GM12874 (cell line): ENCODE measurements at regions not wholly inside any gene's neighbourhood (a gene's known extent, or its start where the extent isn't known, plus 50 kb on each side); places are given as distances from the start of the nearest gene placed in this dataset.

Experiments
- TF ChIP-seq, protein P1 (sequence below): IDR thresholded peaks from 2 replicates; pipeline ENCODE4 v1.5.1; 2011; ENCODE audit warnings: low read depth, mild to moderate bottlenecking, control low read depth, low read length, moderate library complexity; ENCODE audit not compliant: insufficient read depth

DNA sequence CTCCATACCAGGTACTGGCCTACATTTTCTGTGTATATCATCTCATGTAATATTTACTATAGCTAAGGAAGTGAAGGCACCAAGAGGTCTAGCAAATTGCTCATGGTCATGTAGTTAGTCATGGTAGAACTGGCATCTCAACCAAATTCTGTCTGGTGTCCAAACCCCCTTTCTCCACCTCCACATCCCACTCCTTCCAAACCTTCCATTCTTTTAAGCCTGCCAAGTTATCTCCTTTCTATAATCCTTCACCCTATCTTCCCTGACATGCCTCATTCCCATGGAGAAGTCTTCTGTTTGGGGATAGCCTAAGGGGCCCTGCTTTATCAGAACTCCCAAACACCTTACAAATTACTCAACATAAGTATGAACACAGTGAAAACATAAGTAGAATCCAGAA is 196.2 kb upstream of the HMGA2 start:
- TF ChIP-seq, protein P1, sequence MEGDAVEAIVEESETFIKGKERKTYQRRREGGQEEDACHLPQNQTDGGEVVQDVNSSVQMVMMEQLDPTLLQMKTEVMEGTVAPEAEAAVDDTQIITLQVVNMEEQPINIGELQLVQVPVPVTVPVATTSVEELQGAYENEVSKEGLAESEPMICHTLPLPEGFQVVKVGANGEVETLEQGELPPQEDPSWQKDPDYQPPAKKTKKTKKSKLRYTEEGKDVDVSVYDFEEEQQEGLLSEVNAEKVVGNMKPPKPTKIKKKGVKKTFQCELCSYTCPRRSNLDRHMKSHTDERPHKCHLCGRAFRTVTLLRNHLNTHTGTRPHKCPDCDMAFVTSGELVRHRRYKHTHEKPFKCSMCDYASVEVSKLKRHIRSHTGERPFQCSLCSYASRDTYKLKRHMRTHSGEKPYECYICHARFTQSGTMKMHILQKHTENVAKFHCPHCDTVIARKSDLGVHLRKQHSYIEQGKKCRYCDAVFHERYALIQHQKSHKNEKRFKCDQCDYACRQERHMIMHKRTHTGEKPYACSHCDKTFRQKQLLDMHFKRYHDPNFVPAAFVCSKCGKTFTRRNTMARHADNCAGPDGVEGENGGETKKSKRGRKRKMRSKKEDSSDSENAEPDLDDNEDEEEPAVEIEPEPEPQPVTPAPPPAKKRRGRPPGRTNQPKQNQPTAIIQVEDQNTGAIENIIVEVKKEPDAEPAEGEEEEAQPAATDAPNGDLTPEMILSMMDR: no peak

DNA sequence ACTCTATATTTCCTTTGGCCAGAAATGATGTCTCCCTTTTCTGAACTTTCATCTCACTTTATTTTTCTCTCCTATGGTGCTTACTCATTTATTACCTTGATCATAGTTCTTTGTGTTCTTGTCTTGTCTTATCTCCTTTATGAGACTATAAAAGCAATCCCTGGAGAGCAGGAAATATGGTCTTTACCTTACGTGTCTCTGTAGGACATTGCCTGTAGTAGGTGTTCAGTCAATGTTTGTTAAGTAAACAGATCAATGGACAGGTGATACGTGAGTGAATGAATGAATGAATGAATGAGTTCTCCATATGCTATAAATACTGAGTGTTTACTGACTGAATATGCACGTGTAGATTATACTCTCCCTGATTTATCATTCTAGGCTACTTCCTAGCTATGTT is 193.7 kb upstream of the HMGA2 start:
- TF ChIP-seq, protein P1: no peak

DNA sequence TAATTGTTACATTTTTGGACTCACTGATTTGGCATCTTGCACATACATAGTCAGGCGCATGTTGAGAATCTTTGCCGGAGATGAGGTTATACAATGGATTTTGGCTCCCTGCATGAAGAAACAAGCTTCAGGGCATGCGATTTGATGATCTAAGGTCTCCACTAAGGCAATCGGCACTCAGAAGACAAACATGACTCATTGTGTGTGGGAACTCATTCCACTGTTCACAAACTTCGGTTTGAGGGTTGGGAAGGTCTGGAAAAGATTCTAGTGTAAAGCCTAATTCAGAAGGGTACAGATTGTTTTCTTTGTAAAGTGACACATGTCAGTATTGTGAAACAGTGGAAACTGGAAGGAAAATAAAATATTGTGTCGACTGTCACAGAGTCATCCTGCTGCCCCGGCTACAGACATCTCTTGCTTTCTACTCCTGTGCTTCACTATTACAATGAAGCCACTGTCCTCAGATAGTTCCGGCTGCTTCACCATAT is 192.6 kb upstream of the HMGA2 start:
- TF ChIP-seq, protein P1: no peak

DNA sequence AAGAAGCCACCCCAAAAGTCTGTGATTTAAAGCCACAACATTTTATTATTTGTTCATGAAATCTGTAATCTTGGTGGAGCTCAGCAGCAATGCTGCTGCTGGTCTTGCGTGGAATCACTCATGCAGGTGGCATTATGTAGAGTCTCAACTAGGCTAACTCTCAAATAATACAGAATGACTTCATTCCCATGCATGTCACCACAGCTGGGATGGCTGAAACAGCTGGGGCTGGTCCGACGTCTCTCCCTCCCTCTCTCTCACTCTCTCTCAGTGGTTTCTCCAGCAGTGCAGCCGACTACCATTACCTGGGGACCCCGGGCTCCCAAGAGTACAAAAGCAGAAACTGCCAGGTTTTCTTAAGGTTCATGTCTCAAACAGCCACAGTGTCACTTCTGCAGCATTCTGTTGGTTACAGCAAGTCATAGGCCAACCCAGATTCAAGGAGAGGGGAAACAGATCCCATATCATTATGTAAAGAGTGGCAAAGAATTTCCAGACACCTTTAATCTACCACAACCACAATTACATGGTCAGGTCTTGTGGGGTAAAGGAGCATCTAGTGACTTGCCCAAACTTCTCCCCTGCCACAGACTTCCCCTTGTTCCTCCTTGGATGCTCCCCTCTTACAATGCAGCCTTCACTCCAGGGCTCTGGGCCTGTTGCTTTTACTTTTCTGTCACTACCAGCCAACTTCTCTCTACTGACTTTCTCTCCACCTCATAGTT is 192.0 kb upstream of the HMGA2 start:
- TF ChIP-seq, protein P1: no peak

DNA sequence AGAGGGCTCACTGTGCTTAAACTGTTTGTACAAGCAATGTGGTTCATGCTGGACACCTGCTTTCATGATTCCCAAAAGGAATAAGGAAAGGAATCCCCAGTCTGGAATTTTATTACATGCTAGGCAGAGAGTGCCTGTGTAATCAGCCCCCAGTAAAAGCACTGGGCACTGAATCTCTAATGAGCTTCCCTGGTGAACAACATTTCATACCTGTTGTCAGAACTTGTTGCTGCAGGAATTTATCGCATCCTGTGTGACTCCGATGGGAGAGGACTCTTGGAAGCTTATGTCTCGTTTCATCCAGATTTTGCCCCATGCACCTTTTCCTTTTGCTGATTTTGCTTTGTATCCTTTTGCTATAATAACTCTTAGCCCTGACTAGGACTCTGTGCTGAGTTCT is 190.2 kb upstream of the HMGA2 start:
- TF ChIP-seq, protein P1: no peak

DNA sequence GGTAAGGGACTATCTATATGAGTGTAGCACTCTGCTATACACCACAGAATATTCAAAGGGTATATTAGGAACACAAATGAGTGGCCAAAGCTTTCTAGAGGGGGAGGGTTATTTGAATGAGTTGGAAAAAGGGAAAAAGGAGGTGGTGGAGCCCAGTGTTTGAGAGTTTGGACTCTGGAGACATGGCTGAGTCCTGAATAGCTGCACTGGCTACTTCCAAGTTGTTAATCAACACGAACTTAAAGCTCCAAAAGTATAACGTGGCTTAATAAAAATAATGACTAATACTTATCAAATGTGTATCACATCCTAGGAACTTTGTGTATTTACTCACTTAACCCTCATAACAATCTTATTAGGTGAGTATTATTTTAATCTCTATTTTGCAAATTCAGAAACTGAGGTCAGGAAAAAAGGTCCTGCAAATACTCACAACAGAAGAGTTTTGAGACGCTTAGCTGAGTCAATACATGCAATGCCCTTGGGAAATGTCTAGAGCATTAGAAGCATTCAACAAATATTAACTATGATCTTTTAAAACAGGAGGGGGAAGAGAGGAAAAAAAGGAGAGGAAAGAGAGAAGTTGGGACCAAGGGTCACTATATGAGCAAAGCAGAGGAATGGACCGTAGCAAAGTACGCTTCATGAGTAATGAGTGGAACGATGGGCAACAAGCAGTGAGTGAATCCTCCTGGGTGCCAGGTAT is 189.5 kb upstream of the HMGA2 start:
- TF ChIP-seq, protein P1: no peak

DNA sequence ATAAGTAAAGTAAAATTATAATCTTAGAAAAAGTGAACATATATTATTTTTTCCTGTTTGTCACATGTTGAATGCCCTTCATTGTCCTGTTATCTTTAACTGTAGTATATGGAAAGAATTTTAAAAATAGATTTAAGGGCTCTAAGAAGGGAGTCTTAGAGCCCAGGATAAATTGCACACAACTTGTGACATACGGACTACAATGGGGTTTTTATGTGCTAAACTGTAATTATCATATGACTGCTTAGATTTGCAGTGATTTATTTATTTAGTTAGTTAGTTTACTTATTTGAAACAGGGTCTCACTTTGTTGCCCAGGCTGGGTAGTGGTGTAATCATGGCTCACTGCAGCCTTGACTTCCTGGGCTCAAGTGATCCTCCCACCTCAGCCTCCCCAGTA is 187.8 kb upstream of the HMGA2 start:
- TF ChIP-seq, protein P1: no peak
